HG02852 (cell line): ENCODE measurements at regions not wholly inside any gene's neighbourhood (a gene's known extent, or its start where the extent isn't known, plus 50 kb on each side); places are given as distances from the start of the nearest gene placed in this dataset.
"Not testable (repeated sequence)": the region's sequence is repeated elsewhere in the genome, so short reads cannot be mapped to it uniquely, and the experiment has no call there.

ENCODE experiments used
- ATAC-seq: cut with Tn5 transposase; IDR thresholded peaks from one replicate; pipeline ENCODE4 v1.9.1; 2021; ENCODE audit warnings: mild to moderate bottlenecking, moderate library complexity; ENCODE audit not compliant: unreplicated experiment

DNA sequence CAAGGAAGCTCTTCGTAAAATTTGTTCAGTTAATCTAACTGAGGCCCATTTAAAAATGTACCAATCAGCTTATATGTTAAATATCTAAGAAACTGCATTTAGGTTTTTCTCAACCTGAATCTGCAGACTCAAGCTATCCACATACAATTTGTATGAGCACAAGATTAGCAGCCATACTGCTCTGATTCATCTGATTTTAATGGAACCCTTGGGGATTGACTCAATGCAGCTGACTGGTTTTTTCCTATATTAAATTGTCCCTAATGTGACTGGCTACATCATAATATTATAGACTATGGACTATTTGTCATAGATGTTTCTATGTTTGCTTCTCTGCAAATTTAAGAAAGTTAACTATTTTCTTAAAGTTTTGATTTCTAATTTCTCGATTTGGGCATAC is 451.0 kb upstream of the TUSC1 start:
- ATAC-seq = no peak

DNA sequence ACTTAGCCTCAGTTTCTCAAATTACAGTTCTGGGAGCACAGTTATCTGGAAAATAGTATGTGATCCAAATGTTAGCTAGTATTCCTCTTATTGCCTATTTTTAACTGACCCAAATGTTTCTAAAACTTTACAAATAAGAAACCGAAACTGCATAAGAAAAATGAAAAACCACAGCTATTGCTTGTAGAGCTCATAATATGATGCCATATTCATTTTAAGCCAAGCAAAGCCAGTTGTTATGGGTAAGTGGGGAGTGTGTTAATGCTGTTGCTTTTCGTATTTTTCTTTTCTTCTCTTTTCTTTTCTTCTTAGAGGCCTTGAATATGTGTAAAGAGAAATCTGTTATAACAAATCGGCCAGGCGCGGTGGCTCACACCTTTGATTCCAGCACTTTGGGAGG is 447.4 kb upstream of the TUSC1 start:
- no peak for ATAC-seq

- ATAC-seq = not testable (repeated sequence)
These were observed 437.8 kb upstream of the TUSC1 start for GRCh38 chr9:26116085-26116484.

GRCh38 chr9:26112724-26113123 is 434.5 kb upstream of the TUSC1 start:
- ATAC-seq = no peak

- no peak for ATAC-seq
These were observed 408.2 kb upstream of the TUSC1 start for GRCh38 chr9:26086396-26086795.

DNA sequence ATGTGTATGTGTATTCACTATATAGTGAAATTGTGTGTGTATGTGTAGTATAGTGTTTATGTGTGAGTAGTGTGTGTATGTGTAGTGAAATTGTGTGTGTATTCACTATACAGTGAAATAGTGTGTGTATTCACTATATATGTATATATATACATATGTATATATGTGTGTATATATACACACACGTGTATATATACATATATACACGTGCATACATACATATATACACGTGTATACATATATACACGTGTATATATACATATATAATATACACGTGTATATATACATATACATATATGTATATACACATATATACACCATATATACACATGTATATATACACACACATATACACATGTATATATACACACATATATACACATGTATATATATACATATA is 403.6 kb upstream of the TUSC1 start:
- ATAC-seq = no peak

DNA sequence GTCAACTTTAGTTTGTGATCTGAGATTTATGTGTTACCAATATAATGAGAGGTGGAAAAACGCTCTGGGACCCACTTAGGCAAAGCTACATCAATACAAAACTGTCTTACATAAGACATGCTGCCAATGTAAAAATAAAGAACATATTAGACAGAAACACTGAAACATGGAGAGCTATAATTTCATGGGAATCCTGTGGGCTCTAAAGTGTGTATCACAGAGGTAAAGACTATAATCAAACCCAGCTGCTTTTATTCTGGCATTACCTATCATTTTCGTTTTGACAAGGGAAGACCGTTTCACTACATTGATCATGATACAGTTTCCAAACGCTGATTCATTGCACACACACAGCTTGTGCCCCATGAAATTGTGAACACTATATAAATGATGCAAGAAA is 400.5 kb upstream of the TUSC1 start:
- ATAC-seq = no peak

GRCh38 chr9:26077860-26078259 is 399.6 kb upstream of the TUSC1 start:
- no peak for ATAC-seq

GRCh38 chr9:26067608-26068007 is 389.4 kb upstream of the TUSC1 start:
- no peak for ATAC-seq

GRCh38 chr9:26066237-26066636 is 388.0 kb upstream of the TUSC1 start:
- ATAC-seq = no peak

DNA sequence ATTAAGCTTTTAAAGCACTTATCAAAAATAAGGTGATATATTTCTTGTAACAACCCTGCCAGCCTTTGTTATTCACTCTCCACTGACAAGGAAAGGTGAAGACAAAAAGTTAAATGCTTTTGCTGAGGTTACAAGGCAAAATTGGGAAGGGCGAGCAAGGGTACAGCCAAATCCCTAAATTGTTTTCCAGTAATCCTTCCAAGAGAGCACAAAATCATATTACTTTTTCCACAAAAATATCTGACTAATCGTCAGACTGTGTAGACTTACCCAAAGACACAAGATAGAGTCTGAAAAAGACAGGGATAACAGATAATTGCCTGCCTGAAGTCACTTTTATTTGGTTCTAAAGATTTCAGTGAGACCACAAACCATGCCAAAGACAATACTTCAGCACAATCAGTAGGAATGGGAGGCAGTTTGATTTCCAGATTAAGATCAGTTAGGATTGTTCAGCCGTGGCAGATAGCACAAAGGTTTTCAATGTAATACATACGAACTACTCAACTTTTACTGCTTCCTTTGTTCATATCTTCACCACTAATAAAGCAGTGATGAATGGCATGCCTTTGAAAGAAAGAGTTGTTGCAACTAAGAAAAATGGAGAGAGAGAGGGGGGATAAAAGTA is 383.8 kb upstream of the TUSC1 start:
- ATAC-seq = no peak

GRCh38 chr9:26058111-26058895 is 380.1 kb upstream of the TUSC1 start:
- no peak for ATAC-seq

DNA sequence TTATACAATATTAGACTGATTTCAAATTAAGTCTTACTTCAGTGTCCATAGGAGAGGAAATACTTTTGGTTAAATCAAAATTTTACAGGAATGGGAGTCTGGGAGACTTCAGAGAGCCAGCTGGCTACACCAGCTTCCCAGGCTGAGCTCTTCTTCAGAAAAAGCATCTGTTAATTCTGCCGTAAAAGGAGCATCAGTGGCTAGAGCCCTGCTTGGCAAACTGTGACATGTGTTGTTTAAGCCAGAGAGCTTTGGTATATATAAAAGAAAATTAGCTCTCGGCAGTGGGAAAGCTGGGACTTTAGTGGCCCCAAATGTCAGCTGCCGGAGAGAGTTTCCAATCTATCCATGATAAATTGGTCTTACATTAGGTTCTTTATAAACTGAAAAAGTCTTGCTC is 378.8 kb upstream of the TUSC1 start:
- no peak for ATAC-seq

GRCh38 chr9:26054600-26055520 is 376.6 kb upstream of the TUSC1 start:
- no peak for ATAC-seq

- no peak for ATAC-seq
These were observed 375.7 kb upstream of the TUSC1 start for GRCh38 chr9:26053954-26054353.

GRCh38 chr9:26043431-26043830 is 365.2 kb upstream of the TUSC1 start:
- no peak for ATAC-seq

GRCh38 chr9:26034786-26035185 is 356.5 kb upstream of the TUSC1 start:
- no peak for ATAC-seq

- ATAC-seq = no peak
These were observed 355.1 kb upstream of the TUSC1 start for GRCh38 chr9:26033336-26033735.

- ATAC-seq = no peak
These were observed 348.3 kb upstream of the TUSC1 start for GRCh38 chr9:26026423-26027100.

- ATAC-seq = no peak
These were observed 335.0 kb upstream of the TUSC1 start for GRCh38 chr9:26013199-26013598.

DNA sequence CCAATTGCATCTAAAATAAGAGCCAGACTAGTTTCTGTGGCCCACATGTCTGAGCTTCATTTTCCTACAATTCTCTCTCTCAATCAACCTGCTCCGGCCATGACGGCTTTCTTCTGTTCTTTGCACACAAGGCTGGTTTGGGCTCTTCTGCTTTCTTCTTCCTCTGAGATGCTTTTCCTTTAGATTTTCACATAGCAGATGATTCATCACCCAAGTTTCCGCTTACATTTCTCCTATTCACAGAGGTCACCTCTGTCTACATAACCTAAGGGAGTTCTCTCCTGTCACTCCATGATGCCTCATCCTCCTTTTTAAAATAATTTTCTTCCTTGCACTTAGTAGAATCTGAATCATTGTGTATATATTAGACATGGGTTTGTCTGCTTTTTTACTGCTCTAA is 334.6 kb upstream of the TUSC1 start:
- no peak for ATAC-seq
